ENCODE measurements at regions not wholly inside any gene's neighbourhood (a gene's known extent, or its start where the extent isn't known, plus 50 kb on each side); places are given as distances from the start of the nearest gene placed in this dataset.

DNA sequence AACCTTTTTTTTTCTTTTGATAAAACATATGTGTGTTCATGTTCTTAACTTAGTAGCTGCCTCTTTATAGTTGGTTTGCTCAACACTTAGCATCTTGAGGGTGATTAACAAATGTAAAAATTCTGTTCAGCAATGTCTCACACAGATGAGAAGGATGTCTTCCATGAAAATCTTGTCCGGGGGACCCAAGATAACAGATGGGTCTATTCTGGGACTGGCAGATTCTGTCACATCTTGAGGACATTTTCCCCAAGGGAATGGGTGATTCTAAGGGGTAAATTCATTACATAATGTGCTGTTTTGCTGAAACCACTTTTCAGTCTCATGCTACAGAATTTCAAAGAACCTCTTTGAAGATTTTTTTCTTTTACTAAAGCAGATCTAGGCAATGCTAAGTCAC lies 342.2 kb downstream of the IGSF11 start:
- TF ChIP-seq, protein P1, sequence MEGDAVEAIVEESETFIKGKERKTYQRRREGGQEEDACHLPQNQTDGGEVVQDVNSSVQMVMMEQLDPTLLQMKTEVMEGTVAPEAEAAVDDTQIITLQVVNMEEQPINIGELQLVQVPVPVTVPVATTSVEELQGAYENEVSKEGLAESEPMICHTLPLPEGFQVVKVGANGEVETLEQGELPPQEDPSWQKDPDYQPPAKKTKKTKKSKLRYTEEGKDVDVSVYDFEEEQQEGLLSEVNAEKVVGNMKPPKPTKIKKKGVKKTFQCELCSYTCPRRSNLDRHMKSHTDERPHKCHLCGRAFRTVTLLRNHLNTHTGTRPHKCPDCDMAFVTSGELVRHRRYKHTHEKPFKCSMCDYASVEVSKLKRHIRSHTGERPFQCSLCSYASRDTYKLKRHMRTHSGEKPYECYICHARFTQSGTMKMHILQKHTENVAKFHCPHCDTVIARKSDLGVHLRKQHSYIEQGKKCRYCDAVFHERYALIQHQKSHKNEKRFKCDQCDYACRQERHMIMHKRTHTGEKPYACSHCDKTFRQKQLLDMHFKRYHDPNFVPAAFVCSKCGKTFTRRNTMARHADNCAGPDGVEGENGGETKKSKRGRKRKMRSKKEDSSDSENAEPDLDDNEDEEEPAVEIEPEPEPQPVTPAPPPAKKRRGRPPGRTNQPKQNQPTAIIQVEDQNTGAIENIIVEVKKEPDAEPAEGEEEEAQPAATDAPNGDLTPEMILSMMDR (IDR thresholded peaks at IDR 0.05), result no peak
- no peak for TF ChIP-seq POLR2A (IDR thresholded peaks at IDR 0.05)
